RWPE2 (cell line): ENCODE measurements at regions not wholly inside any gene's neighbourhood (a gene's known extent, or its start where the extent isn't known, plus 50 kb on each side); places are given as distances from the start of the nearest gene placed in this dataset.

ENCODE experiments used
- ATAC-seq: fragments of 200-7000 bp; cut with Tn5 transposase; 3 replicates; pipeline ENCODE4 v1.9.1; 2021; ENCODE audit warnings: low read depth
- DNase-seq: peaks from one replicate; pipeline ENCODE4 v3.0.0-alpha.2; 2020; ENCODE audit warnings: low spot score
- H3K27ac ChIP-seq: fragments of 450-650 bp; 2 replicates; pipeline ENCODE4 v1.5.1; 2017; ENCODE audit warnings: mild to moderate bottlenecking; ENCODE audit not compliant: poor library complexity, severe bottlenecking
- H3K27me3 ChIP-seq: fragments of 250-450 bp; sonication (Bioruptor Pico); 2 replicates; pipeline ENCODE4 v1.5.1; 2021; ENCODE audit warnings: mild to moderate bottlenecking, moderate library complexity; ENCODE audit not compliant: insufficient read depth, poor library complexity, severe bottlenecking
- H3K36me3 ChIP-seq: fragments of 250-450 bp; sonication (Bioruptor Pico); 2 replicates; pipeline ENCODE4 v1.5.1; 2020; ENCODE audit warnings: low read depth, mild to moderate bottlenecking, moderate library complexity
- H3K4me1 ChIP-seq: fragments of 250-450 bp; sonication (Bioruptor Pico); 2 replicates; pipeline ENCODE4 v1.5.1; 2021; ENCODE audit warnings: mild to moderate bottlenecking, moderate library complexity; ENCODE audit not compliant: insufficient read depth, poor library complexity, severe bottlenecking
- H3K4me3 ChIP-seq: fragments of 250-450 bp; sonication (Bioruptor Pico); 2 replicates; pipeline ENCODE4 v1.5.1; 2021; ENCODE audit warnings: mild to moderate bottlenecking, moderate library complexity; ENCODE audit not compliant: severe bottlenecking
- H3K9me3 ChIP-seq: fragments of 250-450 bp; sonication (Bioruptor Pico); 2 replicates; pipeline ENCODE4 v1.5.1; 2021; ENCODE audit warnings: mild to moderate bottlenecking, moderate library complexity; ENCODE audit not compliant: severe bottlenecking
- CTCF ChIP-seq: fragments of 450-650 bp; IDR thresholded peaks from one replicate; pipeline ENCODE4 v1.5.1; 2017; ENCODE audit warnings: mild to moderate bottlenecking, moderate library complexity; ENCODE audit not compliant: poor library complexity, severe bottlenecking

GRCh38 chr13:109380457-109380856 lies 405.9 kb downstream of the IRS2 start:
- DNase-seq = no peak
- Histone ChIP-seq H3K27ac (no peak overlapping the region), H3K4me1 (peaks cover 17% of the 10 kb centered on the region), H3K36me3 (no peaks in the 10 kb centered on the region), H3K9me3 (no peaks in the 10 kb centered on the region), H3K4me3 (no peak overlapping the region), H3K27me3 (no peaks in the 10 kb centered on the region)
- no peak for ATAC-seq
- no peak for TF ChIP-seq CTCF

GRCh38 chr13:109379930-109380329 lies 406.5 kb downstream of the IRS2 start:
- H3K4me1 ChIP-seq = peaks cover 17% of the 10 kb centered on the region
- DNase-seq = no peak
- no peak for TF ChIP-seq CTCF
- no peaks in the 10 kb centered on the region for H3K27me3 ChIP-seq
- no peaks in the 10 kb centered on the region for H3K36me3 ChIP-seq
- H3K4me3 ChIP-seq = no peak overlapping the region
- no peak overlapping the region for H3K27ac ChIP-seq
- no peaks in the 10 kb centered on the region for H3K9me3 ChIP-seq
- ATAC-seq = no peak

GRCh38 chr13:109376936-109377335 lies 409.4 kb downstream of the IRS2 start:
- ATAC-seq (no peak), DNase-seq (no peak)
- H3K27me3 ChIP-seq = no peaks in the 10 kb centered on the region
- no peak overlapping the region for H3K27ac ChIP-seq
- no peaks in the 10 kb centered on the region for H3K9me3 ChIP-seq
- TF ChIP-seq CTCF = no peak
- no peaks in the 10 kb centered on the region for H3K36me3 ChIP-seq
- H3K4me1 ChIP-seq = peaks cover 7% of the 10 kb centered on the region
- H3K4me3 ChIP-seq = no peak overlapping the region

GRCh38 chr13:109374609-109375200 lies 411.7 kb downstream of the IRS2 start:
- H3K4me3 ChIP-seq = no peak overlapping the region
- H3K9me3 ChIP-seq = no peaks in the 10 kb centered on the region
- no peak for DNase-seq
- H3K4me1 ChIP-seq = no peaks in the 10 kb centered on the region
- H3K36me3 ChIP-seq = no peaks in the 10 kb centered on the region
- H3K27me3 ChIP-seq = no peaks in the 10 kb centered on the region
- ATAC-seq = no peak
- no peak for TF ChIP-seq CTCF
- no peak overlapping the region for H3K27ac ChIP-seq

- H3K9me3 ChIP-seq = no peaks in the 10 kb centered on the region
- DNase-seq = no peak
- no peaks in the 10 kb centered on the region for H3K4me1 ChIP-seq
- no peaks in the 10 kb centered on the region for H3K36me3 ChIP-seq
- H3K27me3 ChIP-seq = no peaks in the 10 kb centered on the region
- no peak for ATAC-seq
- no peak overlapping the region for H3K4me3 ChIP-seq
- no peak overlapping the region for H3K27ac ChIP-seq
- no peak for TF ChIP-seq CTCF
Observed at GRCh38 chr13:109372666-109373065, 413.7 kb downstream of the IRS2 start.
